EL (cell line): ENCODE measurements at regions not wholly inside any gene's neighbourhood (a gene's known extent, or its start where the extent isn't known, plus 50 kb on each side); places are given as distances from the start of the nearest gene placed in this dataset.
A peak's percentile ranks its signal among the peaks of the same experiment; 100 is the strongest.
"Not testable (repeated sequence)": the region's sequence is repeated elsewhere in the genome, so short reads cannot be mapped to it uniquely, and the experiment has no call there.

Experiments used
- DNase-seq: peaks from one replicate; pipeline ENCODE4 v3.0.0-alpha.2; 2016

- no peak for DNase-seq
Observed at GRCh38 chr21:27795418-27795817, 828.5 kb upstream of the ADAMTS5 start.

- DNase-seq, result no peak
Observed at GRCh38 chr21:27793901-27794300, 827.0 kb upstream of the ADAMTS5 start.

- no peak for DNase-seq
Observed at GRCh38 chr21:27787046-27787445, 820.2 kb upstream of the ADAMTS5 start.

GRCh38 chr21:27779606-27780005, 812.7 kb upstream of the ADAMTS5 start:
- DNase-seq, result no peak

GRCh38 chr21:27776925-27777553, 810.2 kb upstream of the ADAMTS5 start:
- DNase-seq, result no peak

GRCh38 chr21:27772816-27773215, 805.9 kb upstream of the ADAMTS5 start:
- DNase-seq, result no peak

GRCh38 chr21:27771938-27772483, 805.1 kb upstream of the ADAMTS5 start:
- no peak for DNase-seq

GRCh38 chr21:27769763-27770162, 802.9 kb upstream of the ADAMTS5 start:
- DNase-seq, result no peak

- DNase-seq, result not testable (repeated sequence)
Observed at GRCh38 chr21:27768046-27768637, 801.3 kb upstream of the ADAMTS5 start.

- DNase-seq, result no peak
Observed at GRCh38 chr21:27764056-27764455, 797.2 kb upstream of the ADAMTS5 start.

- peak; percentile 6 for DNase-seq
Observed at GRCh38 chr21:27761623-27762022, 794.7 kb upstream of the ADAMTS5 start.

GRCh38 chr21:27759820-27760219, 792.9 kb upstream of the ADAMTS5 start:
- peak; percentile 4 for DNase-seq

- DNase-seq, result peak; percentile 19
Observed at GRCh38 chr21:27759091-27759659, 792.3 kb upstream of the ADAMTS5 start.

- DNase-seq, result no peak
Observed at GRCh38 chr21:27756191-27756590, 789.3 kb upstream of the ADAMTS5 start.

GRCh38 chr21:27743971-27744564, 777.2 kb upstream of the ADAMTS5 start:
- DNase-seq, result no peak

- DNase-seq, result no peak
Observed at GRCh38 chr21:27741736-27742135, 774.8 kb upstream of the ADAMTS5 start.

GRCh38 chr21:27740084-27740483, 773.2 kb upstream of the ADAMTS5 start:
- DNase-seq, result no peak

GRCh38 chr21:27739187-27739586, 772.3 kb upstream of the ADAMTS5 start:
- no peak for DNase-seq

- no peak for DNase-seq
Observed at GRCh38 chr21:27735699-27736098, 768.8 kb upstream of the ADAMTS5 start.

GRCh38 chr21:27734146-27734545, 767.3 kb upstream of the ADAMTS5 start:
- peak; percentile 82 for DNase-seq

GRCh38 chr21:27725916-27726315, 759.0 kb upstream of the ADAMTS5 start:
- DNase-seq, result no peak

GRCh38 chr21:27722095-27722494, 755.2 kb upstream of the ADAMTS5 start:
- DNase-seq, result no peak

GRCh38 chr21:27721675-27722074, 754.8 kb upstream of the ADAMTS5 start:
- no peak for DNase-seq

- no peak for DNase-seq
Observed at GRCh38 chr21:27719226-27719625, 752.3 kb upstream of the ADAMTS5 start.
